Pancreas (tissue), 10 donors: ENCODE measurements at regions not wholly inside any gene's neighbourhood (a gene's known extent, or its start where the extent isn't known, plus 50 kb on each side); places are given as distances from the start of the nearest gene placed in this dataset.

Experiments
- ATAC-seq, 4 donors: fragments of 200-7000 bp; cut with Tn5 transposase; one replicate each; pipeline versions ENCODE4 v1.8.0 to v1.9.1; 2020; ENCODE audit warnings: mild to moderate bottlenecking in 4 of 4, moderate library complexity in 4 of 4
- DNase-seq, 6 donors: peaks; one replicate each; pipeline ENCODE4 v3.0.0-alpha.2; 2020
- FAIRE-seq: peaks from 2 replicates; lab custom pipeline; 2012; peaks lifted over from hg19 to GRCh38; lab: Jason Lieb, UNC
- H3K27ac ChIP-seq, 4 donors: fragments of 200-600 bp; sonication (generic); 1 replicate in 3 of 4; 2 replicates in 1 of 4; pipeline versions ENCODE4 v1.5.0 to v1.8.0; 2020
- H3K27me3 ChIP-seq, 4 donors: fragments of 200-600 bp; one replicate each; pipeline ENCODE4 v1.8.0; 2021
- H3K36me3 ChIP-seq, 3 donors: fragments of 200-600 bp; sonication (generic) in 1 of 3; one replicate each; pipeline versions ENCODE4 v1.5.0 to v1.8.0; 2020 to 2021
- H3K4me1 ChIP-seq, 3 donors: fragments of 200-600 bp; one replicate each; pipeline ENCODE4 v1.8.0; 2021
- H3K4me3 ChIP-seq, 4 donors: fragments of 200-600 bp; sonication (generic) in 2 of 4; one replicate each; pipeline versions ENCODE4 v1.5.0 to v1.8.0; 2020 to 2021
- H3K9me3 ChIP-seq, 4 donors: fragments of 200-600 bp; one replicate each; pipeline ENCODE4 v1.8.0; 2021
- WGBS, 2 donors: extraction: QIAGEN DNeasy Blood & Tissue Kit; methylation state at CpG; one replicate each; pipeline ENCODE4 v1.1.7; 2013; 5-methylcytosine and 5-hydroxymethylcytosine counted together
- intact Hi-C, 3 donors: fragments of 100-400 bp; cut with DNase I; formaldehyde crosslinking; loops; one replicate each; pipeline versions ENCODE4 v1.11.1 to v1.14.2; 2022
- TF ChIP-seq, protein P1 (sequence below), 4 donors: fragments of 200-600 bp; sonication (generic) in 3 of 4; IDR thresholded peaks; one replicate each; pipeline versions ENCODE4 v1.5.0 to v1.8.0; 2021; ENCODE audit warnings: antibody characterized with exemption in 4 of 4
- donor health status: healthy with polysubstance abuse.
- donor health status: DM: no; HTN: no; CAD: no; lungs with moderate emphysema.
- donor health status: DM: no; HTN: no; CAD: no.
- donor health status: control.
- donor health status: control.
- donor health status: Bipolar disorder and iron deficiency.
- donor health status: DM: yes; HTN: yes; CAD: no.
- donor health status: DM: no; HTN: no; CAD: no.
- donor health status: DM: no; HTN: no; CAD: no.
- donor health status: DM: yes; HTN: yes; CAD: no.

DNA sequence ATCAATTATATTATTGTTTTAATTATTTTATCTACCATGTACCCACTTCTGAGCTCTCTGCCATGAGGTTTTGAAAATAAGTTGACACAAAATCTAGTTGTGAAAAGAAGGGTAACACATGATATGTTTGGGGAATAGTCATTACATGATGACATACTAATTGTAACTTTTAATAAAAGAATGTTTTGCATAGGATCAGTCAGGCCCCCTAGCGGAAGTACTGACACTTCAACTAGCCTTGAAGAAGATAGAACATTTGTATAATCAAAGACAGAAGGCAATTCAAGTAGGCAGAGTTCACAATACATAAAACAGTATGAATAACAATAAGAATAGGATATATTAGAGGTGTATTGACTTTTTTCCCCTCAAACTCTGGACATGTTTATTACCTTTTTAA lies 1191.0 kb upstream of the AGA start:
- H3K4me1 ChIP-seq: no peaks in the 10 kb centered on the region
- H3K9me3 ChIP-seq: no peaks in the 10 kb centered on the region
- H3K27ac ChIP-seq: no peak overlapping the region
- no peaks in the 10 kb centered on the region for H3K27me3 ChIP-seq
- TF ChIP-seq, protein P1, sequence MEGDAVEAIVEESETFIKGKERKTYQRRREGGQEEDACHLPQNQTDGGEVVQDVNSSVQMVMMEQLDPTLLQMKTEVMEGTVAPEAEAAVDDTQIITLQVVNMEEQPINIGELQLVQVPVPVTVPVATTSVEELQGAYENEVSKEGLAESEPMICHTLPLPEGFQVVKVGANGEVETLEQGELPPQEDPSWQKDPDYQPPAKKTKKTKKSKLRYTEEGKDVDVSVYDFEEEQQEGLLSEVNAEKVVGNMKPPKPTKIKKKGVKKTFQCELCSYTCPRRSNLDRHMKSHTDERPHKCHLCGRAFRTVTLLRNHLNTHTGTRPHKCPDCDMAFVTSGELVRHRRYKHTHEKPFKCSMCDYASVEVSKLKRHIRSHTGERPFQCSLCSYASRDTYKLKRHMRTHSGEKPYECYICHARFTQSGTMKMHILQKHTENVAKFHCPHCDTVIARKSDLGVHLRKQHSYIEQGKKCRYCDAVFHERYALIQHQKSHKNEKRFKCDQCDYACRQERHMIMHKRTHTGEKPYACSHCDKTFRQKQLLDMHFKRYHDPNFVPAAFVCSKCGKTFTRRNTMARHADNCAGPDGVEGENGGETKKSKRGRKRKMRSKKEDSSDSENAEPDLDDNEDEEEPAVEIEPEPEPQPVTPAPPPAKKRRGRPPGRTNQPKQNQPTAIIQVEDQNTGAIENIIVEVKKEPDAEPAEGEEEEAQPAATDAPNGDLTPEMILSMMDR (IDR thresholded peaks at IDR 0.05): no peak
- H3K36me3 ChIP-seq: no peaks in the 10 kb centered on the region
- 35 to 41% methylated on average over 1 of the region's 1 CpG for WGBS, 2 donors
- intact Hi-C loops: no loop called here
- no peak for ATAC-seq
- H3K4me3 ChIP-seq: no peak overlapping the region
- DNase-seq: no peak
- no peak for FAIRE-seq

DNA sequence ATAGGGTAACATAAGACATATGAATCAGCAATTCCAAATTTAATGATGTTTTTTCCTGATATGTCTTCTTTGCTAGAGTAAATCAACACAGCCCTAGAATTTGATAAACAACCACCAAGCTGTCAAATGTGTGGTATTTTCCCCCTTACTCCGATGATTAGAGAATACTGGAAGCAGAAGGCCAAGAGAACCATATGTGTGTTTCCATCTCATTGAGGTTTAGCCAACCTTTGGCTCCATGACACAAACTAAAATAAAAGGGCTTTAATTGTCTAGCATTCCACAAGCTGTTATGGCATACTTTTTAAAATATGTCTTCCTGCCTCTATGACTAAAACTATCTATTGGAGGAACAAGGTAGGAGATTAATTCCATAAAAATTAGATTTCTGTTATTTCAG lies 1222.4 kb upstream of the AGA start:
- no peak for DNase-seq
- H3K9me3 ChIP-seq: no peaks in the 10 kb centered on the region
- no peak overlapping the region for H3K27ac ChIP-seq
- H3K36me3 ChIP-seq: no peaks in the 10 kb centered on the region
- no peak for FAIRE-seq
- ATAC-seq: no peak
- intact Hi-C loops: no loop called here
- 59 to 77% methylated on average over 1 of the region's 1 CpG for WGBS, 2 donors
- H3K4me3 ChIP-seq: no peak overlapping the region
- H3K27me3 ChIP-seq: no peaks in the 10 kb centered on the region
- no peaks in the 10 kb centered on the region for H3K4me1 ChIP-seq
- TF ChIP-seq, protein P1 (IDR thresholded peaks at IDR 0.05): no peak

DNA sequence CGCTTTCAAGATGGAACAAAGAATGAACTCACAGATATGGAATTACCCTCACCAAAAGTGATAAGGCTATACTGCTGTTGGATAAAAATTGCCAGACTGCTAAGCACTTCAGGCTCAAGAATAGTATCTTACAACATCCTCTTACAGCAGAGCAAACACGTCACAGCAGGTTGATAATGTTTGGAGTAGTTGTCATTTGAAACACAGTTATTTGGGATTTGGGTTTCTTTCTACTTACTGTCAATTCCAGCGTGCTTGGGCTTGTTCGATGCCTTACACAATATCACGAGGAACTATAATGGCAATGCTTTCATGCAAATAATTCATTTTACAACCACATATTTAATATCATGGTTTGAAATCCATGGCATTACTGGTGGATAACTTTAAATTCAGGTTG lies 1223.7 kb upstream of the AGA start:
- TF ChIP-seq, protein P1 (IDR thresholded peaks at IDR 0.05): no peak
- no peak overlapping the region for H3K27ac ChIP-seq
- ATAC-seq (no peak), DNase-seq (no peak), FAIRE-seq (no peak)
- H3K4me3 ChIP-seq: no peak overlapping the region
- no peaks in the 10 kb centered on the region for H3K27me3 ChIP-seq
- WGBS, 2 donors: 62 to 71% methylated on average over 5 of the region's 5 CpGs
- no peaks in the 10 kb centered on the region for H3K4me1 ChIP-seq
- H3K36me3 ChIP-seq: no peaks in the 10 kb centered on the region
- intact Hi-C loops: no loop called here
- no peaks in the 10 kb centered on the region for H3K9me3 ChIP-seq

DNA sequence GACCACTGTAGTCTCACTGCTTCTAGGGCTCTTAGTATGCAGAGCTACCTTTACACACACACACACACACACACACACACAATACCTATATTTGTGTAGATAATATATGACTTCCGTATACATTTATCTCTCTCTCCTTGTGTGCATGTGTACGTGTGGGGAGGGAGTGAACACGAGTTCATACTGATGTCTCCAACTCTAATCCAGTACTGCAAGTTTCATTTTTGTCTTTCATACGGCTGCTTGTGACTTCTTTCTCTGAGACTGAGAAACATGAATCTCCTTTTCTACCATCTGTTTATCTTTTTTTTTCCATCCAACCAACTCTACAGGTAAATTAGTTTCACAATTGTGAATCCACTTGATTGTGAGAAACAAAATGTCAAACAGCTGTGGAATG lies 1229.5 kb upstream of the AGA start:
- Histone ChIP-seq H3K36me3 (no peaks in the 10 kb centered on the region), H3K27ac (no peak overlapping the region), H3K9me3 (no peaks in the 10 kb centered on the region), H3K4me3 (no peak overlapping the region), H3K27me3 (no peaks in the 10 kb centered on the region), H3K4me1 (no peaks in the 10 kb centered on the region)
- ATAC-seq (no peak), DNase-seq (no peak), FAIRE-seq (no peak)
- 56 to 70% methylated on average over 4 of the region's 4 CpGs for WGBS, 2 donors
- intact Hi-C loops: no loop called here
- TF ChIP-seq, protein P1 (IDR thresholded peaks at IDR 0.05): no peak

DNA sequence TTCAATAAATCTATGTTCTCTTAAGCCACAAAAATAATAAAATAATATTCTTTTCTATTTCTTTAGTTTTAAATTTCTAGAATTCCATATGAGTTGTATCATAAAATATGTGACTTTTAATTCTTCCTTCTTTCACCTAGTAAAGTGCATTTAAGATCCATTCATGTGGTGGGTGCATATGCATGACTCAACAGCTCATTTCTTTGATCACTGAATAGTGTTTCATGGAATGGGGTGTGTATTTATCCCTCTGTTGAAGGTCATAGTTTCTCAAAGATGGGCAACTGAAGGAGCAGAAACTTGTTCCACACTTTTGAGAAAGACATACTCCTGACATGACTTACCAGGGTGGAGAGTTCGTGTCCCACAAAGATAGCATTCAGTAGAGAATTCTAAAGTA lies 1230.3 kb upstream of the AGA start:
- H3K9me3 ChIP-seq: no peaks in the 10 kb centered on the region
- 54 to 72% methylated on average over 1 of the region's 1 CpG for WGBS, 2 donors
- no peak for ATAC-seq
- no peak for FAIRE-seq
- no peaks in the 10 kb centered on the region for H3K4me1 ChIP-seq
- DNase-seq: no peak
- TF ChIP-seq, protein P1 (IDR thresholded peaks at IDR 0.05): no peak
- no peaks in the 10 kb centered on the region for H3K36me3 ChIP-seq
- no peak overlapping the region for H3K27ac ChIP-seq
- no peaks in the 10 kb centered on the region for H3K27me3 ChIP-seq
- no peak overlapping the region for H3K4me3 ChIP-seq
- intact Hi-C loops: no loop called here
